ENCODE measurements at regions not wholly inside any gene's neighbourhood (a gene's known extent, or its start where the extent isn't known, plus 50 kb on each side); places are given as distances from the start of the nearest gene placed in this dataset.

- H3K27me3 ChIP-seq: no peaks in the 10 kb centered on the region
- intact Hi-C loops (cut with DNase I; ENCODE audit: low total_unique reads): no loop called here
- H3K4me1 ChIP-seq: no peaks in the 10 kb centered on the region
- no peak overlapping the region for H3K4me3 ChIP-seq
- no peak for TF ChIP-seq CTCF (IDR thresholded peaks at IDR 0.05)
- no peak for TF ChIP-seq POLR2A (IDR thresholded peaks at IDR 0.05)
- no peak overlapping the region for H3K27ac ChIP-seq
- no peaks in the 10 kb centered on the region for H3K36me3 ChIP-seq
- no peaks in the 10 kb centered on the region for H3K9me3 ChIP-seq
- no peak for DNase-seq
Measured at GRCh38 chr9:16314476-16314875, 556.0 kb downstream of the BNC2 start.

GRCh38 chr9:16315720-16316119 lies 554.8 kb downstream of the BNC2 start:
- H3K27me3 ChIP-seq: no peaks in the 10 kb centered on the region
- intact Hi-C loops (cut with DNase I; ENCODE audit: low total_unique reads): no loop called here
- H3K4me3 ChIP-seq: no peak overlapping the region
- TF ChIP-seq POLR2A (IDR thresholded peaks at IDR 0.05) (no peak), CTCF (IDR thresholded peaks at IDR 0.05) (no peak)
- H3K9me3 ChIP-seq: no peaks in the 10 kb centered on the region
- H3K36me3 ChIP-seq: no peaks in the 10 kb centered on the region
- peak overlapping the region in 1 of 2 donors; percentile 39 for H3K27ac ChIP-seq
- DNase-seq: peak in 1 of 2 donors; percentile 46
- no peaks in the 10 kb centered on the region for H3K4me1 ChIP-seq

- H3K4me3 ChIP-seq: no peak overlapping the region
- no peak overlapping the region for H3K27ac ChIP-seq
- H3K9me3 ChIP-seq: no peaks in the 10 kb centered on the region
- DNase-seq: no peak
- no peaks in the 10 kb centered on the region for H3K36me3 ChIP-seq
- intact Hi-C loops (cut with DNase I; ENCODE audit: low total_unique reads): no loop called here
- no peaks in the 10 kb centered on the region for H3K4me1 ChIP-seq
- TF ChIP-seq CTCF (IDR thresholded peaks at IDR 0.05): no peak
- no peak for TF ChIP-seq POLR2A (IDR thresholded peaks at IDR 0.05)
- H3K27me3 ChIP-seq: no peaks in the 10 kb centered on the region
Measured at GRCh38 chr9:16316456-16316855, 554.0 kb downstream of the BNC2 start.

GRCh38 chr9:16316911-16317817 lies 553.3 kb downstream of the BNC2 start:
- DNase-seq: no peak
- TF ChIP-seq CTCF (IDR thresholded peaks at IDR 0.05) (no peak), POLR2A (IDR thresholded peaks at IDR 0.05) (no peak)
- intact Hi-C loops (cut with DNase I; ENCODE audit: low total_unique reads): no loop called here
- no peaks in the 10 kb centered on the region for H3K36me3 ChIP-seq
- H3K4me3 ChIP-seq: no peak overlapping the region
- H3K27me3 ChIP-seq: no peaks in the 10 kb centered on the region
- no peaks in the 10 kb centered on the region for H3K4me1 ChIP-seq
- no peaks in the 10 kb centered on the region for H3K9me3 ChIP-seq
- no peak overlapping the region for H3K27ac ChIP-seq

- no peaks in the 10 kb centered on the region for H3K27me3 ChIP-seq
- no peaks in the 10 kb centered on the region for H3K4me1 ChIP-seq
- intact Hi-C loops (cut with DNase I; ENCODE audit: low total_unique reads): no loop called here
- no peak for DNase-seq
- no peaks in the 10 kb centered on the region for H3K36me3 ChIP-seq
- no peak overlapping the region for H3K27ac ChIP-seq
- TF ChIP-seq CTCF (IDR thresholded peaks at IDR 0.05): no peak
- TF ChIP-seq POLR2A (IDR thresholded peaks at IDR 0.05): no peak
- no peaks in the 10 kb centered on the region for H3K9me3 ChIP-seq
- no peak overlapping the region for H3K4me3 ChIP-seq
Measured at GRCh38 chr9:16318516-16319060, 551.9 kb downstream of the BNC2 start.
